AG09309 (cell line): ENCODE measurements at regions not wholly inside any gene's neighbourhood (a gene's known extent, or its start where the extent isn't known, plus 50 kb on each side); places are given as distances from the start of the nearest gene placed in this dataset.

Experiments used
- DNase-seq: peaks from one replicate; pipeline ENCODE4 v3.0.0-alpha.2; 2010; ENCODE audit warnings: low read depth
- H3K4me3 ChIP-seq: 2 replicates; pipeline ENCODE4 v1.5.1; 2011; ENCODE audit warnings: mild to moderate bottlenecking, low read depth, low read length, moderate library complexity; ENCODE audit not compliant: control insufficient read depth
- TF ChIP-seq, protein P1 (sequence below): IDR thresholded peaks from 2 replicates; pipeline ENCODE4 v1.5.1; 2011; ENCODE audit warnings: mild to moderate bottlenecking, low read depth, low read length, inconsistent platforms; ENCODE audit not compliant: insufficient read depth, control insufficient read depth; ENCODE audit errors: missing control alignments

DNA sequence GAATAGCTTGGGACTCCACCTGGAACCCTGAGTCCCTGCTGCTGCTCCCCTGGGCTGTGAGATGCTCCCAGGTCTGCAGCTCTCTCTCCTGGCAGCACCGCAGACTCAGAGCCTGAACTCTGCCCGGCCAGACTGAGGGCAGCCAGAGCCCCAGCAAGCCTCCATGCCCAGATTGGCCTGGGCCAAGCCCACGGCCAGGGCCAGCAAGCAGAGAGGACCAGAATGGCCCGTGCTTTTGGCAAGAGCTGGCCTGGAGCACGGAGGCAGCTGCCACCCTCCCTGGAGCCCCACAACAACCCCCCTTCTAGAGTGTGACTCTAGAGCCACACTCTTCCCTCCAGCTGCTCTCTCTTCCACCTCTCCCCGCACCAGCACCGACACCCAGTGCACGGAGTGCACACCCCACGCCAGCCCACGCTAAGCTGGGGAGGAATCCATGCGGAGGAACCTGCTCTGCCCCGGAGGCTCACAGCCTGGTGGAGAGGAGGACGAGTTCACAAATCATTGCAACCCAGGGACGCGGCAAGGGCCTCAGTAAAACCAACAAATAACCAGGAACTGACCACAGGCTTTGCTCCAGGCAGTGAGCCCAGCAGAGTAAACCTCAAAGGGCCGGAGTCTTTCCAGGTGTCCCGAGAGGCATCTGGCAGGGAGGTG lies 110.3 kb downstream of the HMX1 start:
- DNase-seq: no peak
- H3K4me3 ChIP-seq: no peak overlapping the region
- TF ChIP-seq, protein P1, sequence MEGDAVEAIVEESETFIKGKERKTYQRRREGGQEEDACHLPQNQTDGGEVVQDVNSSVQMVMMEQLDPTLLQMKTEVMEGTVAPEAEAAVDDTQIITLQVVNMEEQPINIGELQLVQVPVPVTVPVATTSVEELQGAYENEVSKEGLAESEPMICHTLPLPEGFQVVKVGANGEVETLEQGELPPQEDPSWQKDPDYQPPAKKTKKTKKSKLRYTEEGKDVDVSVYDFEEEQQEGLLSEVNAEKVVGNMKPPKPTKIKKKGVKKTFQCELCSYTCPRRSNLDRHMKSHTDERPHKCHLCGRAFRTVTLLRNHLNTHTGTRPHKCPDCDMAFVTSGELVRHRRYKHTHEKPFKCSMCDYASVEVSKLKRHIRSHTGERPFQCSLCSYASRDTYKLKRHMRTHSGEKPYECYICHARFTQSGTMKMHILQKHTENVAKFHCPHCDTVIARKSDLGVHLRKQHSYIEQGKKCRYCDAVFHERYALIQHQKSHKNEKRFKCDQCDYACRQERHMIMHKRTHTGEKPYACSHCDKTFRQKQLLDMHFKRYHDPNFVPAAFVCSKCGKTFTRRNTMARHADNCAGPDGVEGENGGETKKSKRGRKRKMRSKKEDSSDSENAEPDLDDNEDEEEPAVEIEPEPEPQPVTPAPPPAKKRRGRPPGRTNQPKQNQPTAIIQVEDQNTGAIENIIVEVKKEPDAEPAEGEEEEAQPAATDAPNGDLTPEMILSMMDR: no peak

DNA sequence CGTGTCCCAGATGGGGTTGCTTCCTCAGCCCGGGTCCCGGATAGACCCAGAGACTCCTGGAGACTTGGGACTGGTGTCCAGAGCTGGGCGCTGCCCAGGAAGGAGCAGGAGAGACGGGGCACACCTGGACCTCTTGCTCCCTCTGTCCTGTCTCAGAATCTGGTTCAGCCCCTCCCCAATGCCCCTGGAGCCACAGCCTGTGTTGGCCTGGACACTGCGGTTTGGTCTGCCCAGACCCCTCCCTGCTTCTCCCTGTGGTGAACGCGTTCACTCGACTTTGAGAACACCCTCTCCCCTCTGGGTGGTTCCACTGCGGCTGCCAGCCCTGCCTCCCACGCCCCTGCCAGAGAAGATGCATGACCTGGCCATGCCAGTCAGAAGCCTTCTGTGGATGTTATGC lies 111.1 kb downstream of the HMX1 start:
- TF ChIP-seq, protein P1: no peak
- no peak for DNase-seq
- no peak overlapping the region for H3K4me3 ChIP-seq

DNA sequence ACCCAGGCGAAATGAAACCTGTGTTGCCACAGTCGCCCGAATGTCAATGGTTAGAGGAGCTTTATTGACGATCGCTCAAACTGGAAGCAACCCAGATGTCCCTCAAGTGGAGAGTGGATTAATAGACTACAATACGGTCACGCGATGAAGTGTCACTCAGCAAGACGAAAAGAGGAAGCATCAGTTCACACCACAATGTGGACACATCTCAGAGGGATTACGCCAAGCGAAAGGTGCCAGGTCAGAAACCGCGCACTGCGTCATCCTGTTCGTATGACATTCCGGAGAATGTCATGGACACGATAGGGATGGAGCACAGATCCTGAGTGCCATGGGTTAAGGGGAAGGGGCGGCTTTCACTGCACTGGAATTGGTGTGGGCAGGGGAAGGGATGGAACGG lies 111.7 kb downstream of the HMX1 start:
- H3K4me3 ChIP-seq: no peak overlapping the region
- no peak for DNase-seq
- TF ChIP-seq, protein P1: no peak

DNA sequence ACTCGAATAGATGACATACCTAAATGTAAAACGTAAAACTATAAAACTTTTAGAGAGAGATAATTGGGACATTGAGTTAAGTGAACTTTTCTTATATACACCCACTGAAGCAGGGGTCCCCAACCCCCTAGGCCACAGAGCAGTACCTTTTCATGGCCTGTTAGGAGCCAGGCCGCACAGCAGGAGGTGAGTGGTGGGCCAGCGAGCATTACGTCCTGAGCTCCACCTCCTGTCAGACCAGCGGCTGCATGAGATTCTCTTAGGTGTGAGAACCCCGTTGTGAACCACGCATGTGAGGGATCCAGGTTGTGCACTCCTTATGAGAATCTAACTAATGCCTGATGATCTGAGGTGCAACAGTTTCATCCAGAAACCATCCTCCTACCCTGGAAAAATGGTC lies 114.8 kb downstream of the HMX1 start:
- no peak overlapping the region for H3K4me3 ChIP-seq
- no peak for DNase-seq
- TF ChIP-seq, protein P1: no peak

DNA sequence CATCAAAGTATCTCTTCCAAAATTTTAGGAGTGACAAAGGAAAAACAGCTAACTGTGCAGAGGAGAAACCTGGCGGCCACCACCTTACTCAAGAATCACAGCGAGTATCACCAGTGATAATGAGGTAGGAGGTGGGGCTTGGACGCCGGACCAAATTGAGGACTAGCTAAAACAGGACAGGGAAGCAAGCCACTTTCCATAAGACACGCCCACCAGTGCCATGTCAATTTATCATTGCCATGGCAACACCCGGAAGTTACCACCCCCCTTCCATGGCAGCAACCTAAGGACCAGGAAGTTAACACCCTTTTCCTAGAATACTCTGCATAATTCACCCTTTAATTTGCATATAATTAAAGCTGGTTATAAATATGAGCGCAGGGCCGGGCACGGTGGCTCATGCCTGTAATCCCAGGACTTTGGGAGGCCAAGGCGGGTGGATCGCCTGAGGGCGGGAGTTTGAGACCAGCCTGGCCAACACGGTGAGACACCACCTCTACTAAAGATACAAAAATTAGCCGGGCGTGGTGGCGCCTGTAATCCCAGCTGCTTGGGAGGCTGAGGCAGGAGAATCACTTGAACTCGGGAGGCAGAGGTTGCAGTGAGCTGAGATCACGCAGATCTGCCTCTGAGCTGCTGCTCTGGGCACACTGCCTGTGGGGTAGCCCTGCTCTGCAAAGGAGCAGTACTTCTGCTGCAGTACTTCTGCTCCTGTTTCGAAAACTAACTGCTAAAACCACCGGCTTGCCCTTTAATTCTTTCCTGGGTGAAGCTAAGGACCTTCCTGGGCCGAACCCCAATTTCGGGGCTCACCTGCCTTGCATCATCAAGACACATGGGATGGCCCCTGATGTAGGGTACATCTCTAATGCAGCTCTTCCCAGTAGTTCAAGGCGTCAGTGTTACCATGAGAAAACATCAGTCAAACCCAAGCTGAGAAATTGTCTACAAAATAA lies 116.7 kb downstream of the HMX1 start:
- TF ChIP-seq, protein P1: no peak
- DNase-seq: no peak
- H3K4me3 ChIP-seq: no peak overlapping the region

DNA sequence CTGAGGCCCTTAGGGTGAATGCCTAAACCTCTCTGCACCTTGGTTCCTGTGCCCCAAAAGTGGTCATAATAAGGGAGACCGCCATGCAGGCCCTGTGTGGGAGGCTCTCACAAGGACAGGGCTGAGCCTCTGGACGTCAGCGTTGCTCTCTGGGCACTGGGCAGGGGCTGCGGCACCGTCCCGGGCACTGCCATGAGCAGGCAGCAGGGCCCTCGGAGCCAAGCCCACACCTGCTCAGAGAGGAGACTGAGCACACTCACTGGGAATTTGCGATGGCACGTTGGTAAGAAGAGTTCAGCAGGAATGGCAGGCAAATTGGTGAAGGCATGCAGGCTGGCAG lies 123.4 kb downstream of the HMX1 start:
- no peak overlapping the region for H3K4me3 ChIP-seq
- DNase-seq: no peak
- TF ChIP-seq, protein P1: no peak
